Glutamatergic neuron (in vitro differentiated cells): ENCODE measurements at regions not wholly inside any gene's neighbourhood (a gene's known extent, or its start where the extent isn't known, plus 50 kb on each side); places are given as distances from the start of the nearest gene placed in this dataset.

ENCODE experiments used
- DNase-seq: peaks from one replicate; pipeline ENCODE4 v3.0.0; 2022
- H3K27ac Mint-ChIP-seq: one replicate; pipeline ENCODE4 v1.8.0; 2020; ENCODE audit warnings: mild to moderate bottlenecking, mixed read lengths, inconsistent platforms; ENCODE audit not compliant: unreplicated experiment
- H3K27me3 Mint-ChIP-seq: one replicate; pipeline ENCODE4 v1.8.0; 2020; ENCODE audit warnings: mild to moderate bottlenecking, moderate library complexity, mixed read lengths, inconsistent platforms; ENCODE audit not compliant: unreplicated experiment
- H3K36me3 Mint-ChIP-seq: one replicate; pipeline ENCODE4 v1.8.0; 2020; ENCODE audit warnings: mild to moderate bottlenecking, mixed read lengths, inconsistent platforms; ENCODE audit not compliant: unreplicated experiment
- H3K4me1 Mint-ChIP-seq: one replicate; pipeline ENCODE4 v1.8.0; 2020; ENCODE audit warnings: mild to moderate bottlenecking, low read depth, mixed read lengths, inconsistent platforms; ENCODE audit not compliant: unreplicated experiment
- H3K4me3 Mint-ChIP-seq: one replicate; pipeline ENCODE4 v1.8.0; 2020; ENCODE audit warnings: mild to moderate bottlenecking, mixed read lengths, inconsistent platforms; ENCODE audit not compliant: unreplicated experiment
- H3K9me3 Mint-ChIP-seq: one replicate; pipeline ENCODE4 v1.8.0; 2020; ENCODE audit warnings: mild to moderate bottlenecking, moderate library complexity, mixed read lengths, inconsistent platforms; ENCODE audit not compliant: unreplicated experiment
- CTCF ChIP-seq: fragments of 200-600 bp; sonication (generic); IDR thresholded peaks from one replicate; pipeline ENCODE4 v1.5.0; 2021; ENCODE audit not compliant: partially characterized antibody, unreplicated experiment

- no peak for DNase-seq
- no peaks in the 10 kb centered on the region for H3K9me3 Mint-ChIP-seq
- H3K4me3 Mint-ChIP-seq, result no peak overlapping the region
- H3K27me3 Mint-ChIP-seq, result no peaks in the 10 kb centered on the region
- no peak overlapping the region for H3K27ac Mint-ChIP-seq
- no peaks in the 10 kb centered on the region for H3K4me1 Mint-ChIP-seq
- H3K36me3 Mint-ChIP-seq, result no peaks in the 10 kb centered on the region
- TF ChIP-seq CTCF, result no peak
Observed at GRCh38 chr2:192443831-192444230, 249.1 kb upstream of the TMEFF2 start.

- no peak for DNase-seq
- no peak for TF ChIP-seq CTCF
- no peaks in the 10 kb centered on the region for H3K9me3 Mint-ChIP-seq
- no peaks in the 10 kb centered on the region for H3K27me3 Mint-ChIP-seq
- H3K36me3 Mint-ChIP-seq, result no peaks in the 10 kb centered on the region
- no peaks in the 10 kb centered on the region for H3K4me1 Mint-ChIP-seq
- no peak overlapping the region for H3K4me3 Mint-ChIP-seq
- H3K27ac Mint-ChIP-seq, result no peak overlapping the region
Observed at GRCh38 chr2:192438239-192438638, 243.5 kb upstream of the TMEFF2 start.

GRCh38 chr2:192437653-192438052 lies 242.9 kb upstream of the TMEFF2 start:
- H3K4me1 Mint-ChIP-seq, result no peaks in the 10 kb centered on the region
- no peaks in the 10 kb centered on the region for H3K9me3 Mint-ChIP-seq
- no peak overlapping the region for H3K4me3 Mint-ChIP-seq
- TF ChIP-seq CTCF, result no peak
- no peaks in the 10 kb centered on the region for H3K27me3 Mint-ChIP-seq
- DNase-seq, result no peak
- no peak overlapping the region for H3K27ac Mint-ChIP-seq
- H3K36me3 Mint-ChIP-seq, result no peaks in the 10 kb centered on the region

GRCh38 chr2:192424243-192424642 lies 229.5 kb upstream of the TMEFF2 start:
- Mint-ChIP-seq H3K4me1 (no peaks in the 10 kb centered on the region), H3K9me3 (no peaks in the 10 kb centered on the region), H3K27ac (no peak overlapping the region), H3K36me3 (peaks cover 5% of the 10 kb centered on the region), H3K4me3 (no peak overlapping the region), H3K27me3 (peaks cover 2% of the 10 kb centered on the region)
- no peak for DNase-seq
- no peak for TF ChIP-seq CTCF

GRCh38 chr2:192419786-192420185 lies 225.1 kb upstream of the TMEFF2 start:
- H3K9me3 Mint-ChIP-seq, result no peaks in the 10 kb centered on the region
- no peak for DNase-seq
- H3K4me1 Mint-ChIP-seq, result no peaks in the 10 kb centered on the region
- H3K4me3 Mint-ChIP-seq, result no peak overlapping the region
- no peak for TF ChIP-seq CTCF
- no peak overlapping the region for H3K27ac Mint-ChIP-seq
- no peaks in the 10 kb centered on the region for H3K27me3 Mint-ChIP-seq
- peaks cover 5% of the 10 kb centered on the region for H3K36me3 Mint-ChIP-seq
